ENCODE measurements at regions not wholly inside any gene's neighbourhood (a gene's known extent, or its start where the extent isn't known, plus 50 kb on each side); places are given as distances from the start of the nearest gene placed in this dataset.

DNA sequence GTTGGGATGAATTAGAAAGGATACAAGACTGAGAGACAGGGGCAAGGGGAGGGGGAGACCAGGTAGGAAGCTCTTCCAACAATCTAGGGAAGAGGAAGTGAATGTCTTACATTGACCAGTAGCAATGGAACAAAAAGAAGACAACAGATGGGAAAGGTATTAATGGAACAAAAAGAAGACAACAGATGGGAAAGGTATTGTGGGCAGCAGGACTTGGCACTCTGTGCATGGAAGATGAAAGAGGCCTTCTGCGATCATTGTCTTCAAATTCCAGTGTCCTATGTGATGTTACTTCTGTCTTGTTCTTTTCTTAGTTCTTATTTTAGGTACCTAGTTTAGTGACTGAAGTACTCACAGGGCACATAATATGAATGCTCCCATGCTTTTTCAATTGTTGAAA lies 161.8 kb downstream of the PALM2AKAP2 start:
- no peaks in the 10 kb centered on the region for H3K9me3 ChIP-seq (ENCODE audit: insufficient read depth, low read length, severe bottlenecking)
- TF ChIP-seq, protein P1, sequence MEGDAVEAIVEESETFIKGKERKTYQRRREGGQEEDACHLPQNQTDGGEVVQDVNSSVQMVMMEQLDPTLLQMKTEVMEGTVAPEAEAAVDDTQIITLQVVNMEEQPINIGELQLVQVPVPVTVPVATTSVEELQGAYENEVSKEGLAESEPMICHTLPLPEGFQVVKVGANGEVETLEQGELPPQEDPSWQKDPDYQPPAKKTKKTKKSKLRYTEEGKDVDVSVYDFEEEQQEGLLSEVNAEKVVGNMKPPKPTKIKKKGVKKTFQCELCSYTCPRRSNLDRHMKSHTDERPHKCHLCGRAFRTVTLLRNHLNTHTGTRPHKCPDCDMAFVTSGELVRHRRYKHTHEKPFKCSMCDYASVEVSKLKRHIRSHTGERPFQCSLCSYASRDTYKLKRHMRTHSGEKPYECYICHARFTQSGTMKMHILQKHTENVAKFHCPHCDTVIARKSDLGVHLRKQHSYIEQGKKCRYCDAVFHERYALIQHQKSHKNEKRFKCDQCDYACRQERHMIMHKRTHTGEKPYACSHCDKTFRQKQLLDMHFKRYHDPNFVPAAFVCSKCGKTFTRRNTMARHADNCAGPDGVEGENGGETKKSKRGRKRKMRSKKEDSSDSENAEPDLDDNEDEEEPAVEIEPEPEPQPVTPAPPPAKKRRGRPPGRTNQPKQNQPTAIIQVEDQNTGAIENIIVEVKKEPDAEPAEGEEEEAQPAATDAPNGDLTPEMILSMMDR (IDR thresholded peaks at IDR 0.05; ENCODE audit: borderline replicate concordance, extremely low read depth, low read length, poor library complexity, severe bottlenecking): no peak
- no peak for TF ChIP-seq EZH2 (IDR thresholded peaks at IDR 0.05; ENCODE audit: borderline replicate concordance, low read depth, low read length, severe bottlenecking)
- no peaks in the 10 kb centered on the region for H3K27me3 ChIP-seq (ENCODE audit: insufficient read depth, low read length, poor library complexity)
- DNase-seq (no peak), ATAC-seq (ENCODE audit: insufficient read depth, low read depth) (no peak)
- no peaks in the 10 kb centered on the region for H3K4me1 ChIP-seq (ENCODE audit: insufficient read depth, low read length)
- no peaks in the 10 kb centered on the region for H3K36me3 ChIP-seq (ENCODE audit: insufficient read depth, low read length)
- no peak overlapping the region for H3K4me2 ChIP-seq (ENCODE audit: insufficient read depth, low read length)
- H3K9ac ChIP-seq (ENCODE audit: low read depth, low read length): no peak overlapping the region
- no peaks in the 10 kb centered on the region for H4K20me1 ChIP-seq (ENCODE audit: insufficient read depth, low read length)
- H3K4me3 ChIP-seq (ENCODE audit: low read depth in 1 of 2, low read length in 2 of 2): no peak overlapping the region
- no peak overlapping the region for H3K27ac ChIP-seq (ENCODE audit: low read length)
- H2AFZ ChIP-seq (ENCODE audit: low read depth, low read length): no peak overlapping the region
- no peaks in the 10 kb centered on the region for H3K79me2 ChIP-seq (ENCODE audit: insufficient read depth, low read length)

DNA sequence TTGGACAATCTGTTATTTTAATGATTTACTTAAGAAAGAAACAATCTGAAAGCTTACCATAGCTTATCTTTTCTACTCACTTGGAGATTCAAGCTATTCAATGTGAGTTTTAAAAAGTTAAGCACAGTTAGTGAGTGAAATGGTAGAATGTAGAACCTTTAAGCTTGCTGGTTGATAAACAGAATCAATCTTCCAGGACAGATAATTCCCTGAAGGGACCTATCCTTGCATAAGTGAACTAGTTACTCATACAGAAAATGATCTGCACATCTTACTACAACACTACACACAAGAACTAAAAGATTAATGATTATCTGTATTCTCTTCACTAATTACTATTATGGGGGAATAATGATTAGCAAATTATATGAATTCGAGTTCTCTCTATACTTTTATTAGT lies 165.6 kb downstream of the PALM2AKAP2 start:
- no peaks in the 10 kb centered on the region for H3K36me3 ChIP-seq (ENCODE audit: insufficient read depth, low read length)
- H3K27me3 ChIP-seq (ENCODE audit: insufficient read depth, low read length, poor library complexity): no peaks in the 10 kb centered on the region
- H3K9me3 ChIP-seq (ENCODE audit: insufficient read depth, low read length, severe bottlenecking): no peaks in the 10 kb centered on the region
- no peak overlapping the region for H3K4me3 ChIP-seq (ENCODE audit: low read depth in 1 of 2, low read length in 2 of 2)
- DNase-seq (no peak), ATAC-seq (ENCODE audit: insufficient read depth, low read depth) (no peak)
- no peak for TF ChIP-seq EZH2 (IDR thresholded peaks at IDR 0.05; ENCODE audit: borderline replicate concordance, low read depth, low read length, severe bottlenecking)
- TF ChIP-seq, protein P1 (IDR thresholded peaks at IDR 0.05; ENCODE audit: borderline replicate concordance, extremely low read depth, low read length, poor library complexity, severe bottlenecking): no peak
- no peak overlapping the region for H2AFZ ChIP-seq (ENCODE audit: low read depth, low read length)
- no peaks in the 10 kb centered on the region for H3K4me1 ChIP-seq (ENCODE audit: insufficient read depth, low read length)
- no peaks in the 10 kb centered on the region for H3K79me2 ChIP-seq (ENCODE audit: insufficient read depth, low read length)
- H4K20me1 ChIP-seq (ENCODE audit: insufficient read depth, low read length): no peaks in the 10 kb centered on the region
- H3K4me2 ChIP-seq (ENCODE audit: insufficient read depth, low read length): no peak overlapping the region
- H3K27ac ChIP-seq (ENCODE audit: low read length): no peak overlapping the region
- no peak overlapping the region for H3K9ac ChIP-seq (ENCODE audit: low read depth, low read length)

DNA sequence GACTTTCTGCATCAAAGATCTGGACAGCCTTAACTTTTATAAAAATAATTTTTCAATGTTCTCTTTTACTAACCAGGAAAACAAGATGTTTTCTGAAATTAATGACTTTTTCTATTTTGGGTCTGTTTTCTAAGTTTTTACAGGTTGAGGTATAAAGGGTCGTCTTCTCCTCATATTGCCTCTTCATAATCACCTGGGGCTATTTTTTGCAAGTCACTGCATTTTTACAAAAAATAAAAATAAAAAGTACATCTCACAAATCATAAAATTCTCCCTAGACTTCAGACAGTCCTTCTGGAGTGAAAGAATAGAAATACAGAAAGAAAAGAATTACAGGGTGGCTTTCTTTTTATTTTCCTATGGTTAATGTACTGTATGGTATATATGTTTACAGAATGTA lies 168.5 kb downstream of the PALM2AKAP2 start:
- no peaks in the 10 kb centered on the region for H3K36me3 ChIP-seq (ENCODE audit: insufficient read depth, low read length)
- no peaks in the 10 kb centered on the region for H3K9me3 ChIP-seq (ENCODE audit: insufficient read depth, low read length, severe bottlenecking)
- H3K27ac ChIP-seq (ENCODE audit: low read length): no peak overlapping the region
- no peaks in the 10 kb centered on the region for H3K4me1 ChIP-seq (ENCODE audit: insufficient read depth, low read length)
- no peak for ATAC-seq (ENCODE audit: insufficient read depth, low read depth)
- no peak overlapping the region for H3K4me2 ChIP-seq (ENCODE audit: insufficient read depth, low read length)
- no peak for DNase-seq
- H4K20me1 ChIP-seq (ENCODE audit: insufficient read depth, low read length): no peaks in the 10 kb centered on the region
- no peak overlapping the region for H3K9ac ChIP-seq (ENCODE audit: low read depth, low read length)
- TF ChIP-seq, protein P1 (IDR thresholded peaks at IDR 0.05; ENCODE audit: borderline replicate concordance, extremely low read depth, low read length, poor library complexity, severe bottlenecking): no peak
- no peak for TF ChIP-seq EZH2 (IDR thresholded peaks at IDR 0.05; ENCODE audit: borderline replicate concordance, low read depth, low read length, severe bottlenecking)
- H2AFZ ChIP-seq (ENCODE audit: low read depth, low read length): no peak overlapping the region
- no peaks in the 10 kb centered on the region for H3K79me2 ChIP-seq (ENCODE audit: insufficient read depth, low read length)
- no peak overlapping the region for H3K4me3 ChIP-seq (ENCODE audit: low read depth in 1 of 2, low read length in 2 of 2)
- no peaks in the 10 kb centered on the region for H3K27me3 ChIP-seq (ENCODE audit: insufficient read depth, low read length, poor library complexity)

All from DND-41 (cell line).